Effector memory CD8-positive, alpha-beta T cell (primary cell): ENCODE measurements at regions not wholly inside any gene's neighbourhood (a gene's known extent, or its start where the extent isn't known, plus 50 kb on each side); places are given as distances from the start of the nearest gene placed in this dataset.
"Not testable (repeated sequence)": the region's sequence is repeated elsewhere in the genome, so short reads cannot be mapped to it uniquely, and the experiment has no call there.

Experiments
- ATAC-seq: fragments of 150-1000 bp; cut with Tn5 transposase; replicated peaks from 2 replicates; pipeline ENCODE4 v1.10.0; 2021; ENCODE audit warnings: mild to moderate bottlenecking, moderate library complexity
- DNase-seq, 3 experiments: peaks; one replicate each; pipeline ENCODE4 v3.0.0; 2021
- H3K27ac Mint-ChIP-seq, 2 donors: one replicate each; pipeline ENCODE4 v1.8.0; 2022; ENCODE audit warnings: mild to moderate bottlenecking in 2 of 2, mixed read lengths in 2 of 2, moderate library complexity in 2 of 2
- H3K27me3 Mint-ChIP-seq, 2 donors: one replicate each; pipeline ENCODE4 v1.8.0; 2022; ENCODE audit warnings: mixed read lengths in 2 of 2
- H3K36me3 Mint-ChIP-seq: one replicate; pipeline ENCODE4 v1.8.0; 2022; ENCODE audit warnings: mild to moderate bottlenecking, moderate library complexity, mixed read lengths; ENCODE audit not compliant: insufficient read depth
- H3K4me1 Mint-ChIP-seq, 2 donors: one replicate each; pipeline ENCODE4 v1.8.0; 2022; ENCODE audit warnings: low read depth in 2 of 2, mixed read lengths in 2 of 2
- H3K4me3 Mint-ChIP-seq, 2 donors: one replicate each; pipeline ENCODE4 v1.8.0; 2022; ENCODE audit warnings: mild to moderate bottlenecking in 2 of 2, mixed read lengths in 2 of 2, moderate library complexity in 2 of 2
- H3K9me3 Mint-ChIP-seq, 2 donors: one replicate each; pipeline ENCODE4 v1.8.0; 2022; ENCODE audit warnings: mixed read lengths in 2 of 2

GRCh38 chr10:16146993-16147392 lies 286.7 kb upstream of the MINDY3 start:
- peaks cover 0 to 11% of the 10 kb centered on the region in 2 donors for H3K27me3 Mint-ChIP-seq
- ATAC-seq (no peak), DNase-seq (no peak)
- no peak overlapping the region for H3K27ac Mint-ChIP-seq
- H3K4me1 Mint-ChIP-seq, result no peaks in the 10 kb centered on the region
- peaks cover 0 to 4% of the 10 kb centered on the region in 2 donors for H3K9me3 Mint-ChIP-seq
- H3K36me3 Mint-ChIP-seq, result peaks cover 2% of the 10 kb centered on the region
- no peak overlapping the region for H3K4me3 Mint-ChIP-seq

- no peak for DNase-seq
- H3K36me3 Mint-ChIP-seq, result no peaks in the 10 kb centered on the region
- no peaks in the 10 kb centered on the region for H3K4me1 Mint-ChIP-seq
- no peak for ATAC-seq
- no peaks in the 10 kb centered on the region for H3K27me3 Mint-ChIP-seq
- no peaks in the 10 kb centered on the region for H3K9me3 Mint-ChIP-seq
- H3K27ac Mint-ChIP-seq, result no peak overlapping the region
- no peak overlapping the region for H3K4me3 Mint-ChIP-seq
Measured at GRCh38 chr10:16155834-16156233, 281.0 kb upstream of the PTER start.

GRCh38 chr10:16156681-16157080 lies 280.1 kb upstream of the PTER start:
- no peaks in the 10 kb centered on the region for H3K36me3 Mint-ChIP-seq
- no peaks in the 10 kb centered on the region for H3K9me3 Mint-ChIP-seq
- no peaks in the 10 kb centered on the region for H3K4me1 Mint-ChIP-seq

GRCh38 chr10:16165067-16165466 lies 271.7 kb upstream of the PTER start:
- H3K4me1 Mint-ChIP-seq, H3K4me3 Mint-ChIP-seq, H3K27ac Mint-ChIP-seq, ATAC-seq, DNase-seq, H3K36me3 Mint-ChIP-seq, H3K27me3 Mint-ChIP-seq: not testable (repeated sequence)
- H3K9me3 Mint-ChIP-seq, result peaks cover 12 to 20% of the 10 kb centered on the region in 2 donors

More at GRCh38 chr10:16156681-16157080, 280.1 kb upstream of the PTER start:
- ATAC-seq, result no peak
- Mint-ChIP-seq H3K27ac (no peak overlapping the region), H3K4me3 (no peak overlapping the region), H3K27me3 (no peaks in the 10 kb centered on the region)
- no peak for DNase-seq

- Mint-ChIP-seq H3K27ac (no peak overlapping the region), H3K9me3 (no peaks in the 10 kb centered on the region), H3K36me3 (no peaks in the 10 kb centered on the region), H3K4me3 (no peak overlapping the region), H3K27me3 (peaks cover 0 to 4% of the 10 kb centered on the region in 2 donors), H3K4me1 (no peaks in the 10 kb centered on the region)
- ATAC-seq (no peak), DNase-seq (no peak)
Measured at GRCh38 chr10:16182144-16182543, 254.7 kb upstream of the PTER start.

- Mint-ChIP-seq H3K9me3 (no peaks in the 10 kb centered on the region), H3K4me3 (no peak overlapping the region), H3K27me3 (peaks cover 0 to 4% of the 10 kb centered on the region in 2 donors), H3K36me3 (no peaks in the 10 kb centered on the region), H3K4me1 (no peaks in the 10 kb centered on the region), H3K27ac (no peak overlapping the region)
- DNase-seq (no peak), ATAC-seq (no peak)
Measured at GRCh38 chr10:16182688-16183087, 254.1 kb upstream of the PTER start.

GRCh38 chr10:16184096-16184597 lies 252.7 kb upstream of the PTER start:
- Mint-ChIP-seq H3K27ac (no peak overlapping the region), H3K4me1 (no peaks in the 10 kb centered on the region), H3K27me3 (peaks cover 0 to 4% of the 10 kb centered on the region in 2 donors), H3K9me3 (no peaks in the 10 kb centered on the region), H3K36me3 (no peaks in the 10 kb centered on the region), H3K4me3 (no peak overlapping the region)
- DNase-seq, result no peak
- no peak for ATAC-seq

- Mint-ChIP-seq H3K4me1 (peaks cover 0 to 1% of the 10 kb centered on the region in 2 donors), H3K4me3 (no peak overlapping the region), H3K27ac (no peak overlapping the region), H3K36me3 (no peaks in the 10 kb centered on the region), H3K9me3 (no peaks in the 10 kb centered on the region), H3K27me3 (peaks cover 0 to 4% of the 10 kb centered on the region in 2 donors)
- ATAC-seq, result no peak
- DNase-seq, result no peak
Measured at GRCh38 chr10:16184906-16185305, 251.9 kb upstream of the PTER start.

GRCh38 chr10:16186564-16186963 lies 250.2 kb upstream of the PTER start:
- ATAC-seq, result no peak
- H3K9me3 Mint-ChIP-seq, result no peaks in the 10 kb centered on the region

GRCh38 chr10:16187161-16187560 lies 249.6 kb upstream of the PTER start:
- Mint-ChIP-seq H3K27me3 (peaks cover 0 to 4% of the 10 kb centered on the region in 2 donors), H3K4me3 (no peak overlapping the region), H3K36me3 (no peaks in the 10 kb centered on the region), H3K4me1 (peaks cover 0 to 1% of the 10 kb centered on the region in 2 donors), H3K27ac (no peak overlapping the region), H3K9me3 (no peaks in the 10 kb centered on the region)
- DNase-seq, result no peak
- no peak for ATAC-seq

More at GRCh38 chr10:16186564-16186963, 250.2 kb upstream of the PTER start:
- no peak overlapping the region for H3K27ac Mint-ChIP-seq
- no peak overlapping the region for H3K4me3 Mint-ChIP-seq
- no peaks in the 10 kb centered on the region for H3K36me3 Mint-ChIP-seq
- no peak for DNase-seq
- H3K4me1 Mint-ChIP-seq, result peaks cover 0 to 1% of the 10 kb centered on the region in 2 donors
- H3K27me3 Mint-ChIP-seq, result peaks cover 0 to 4% of the 10 kb centered on the region in 2 donors

- ATAC-seq, result no peak
- H3K36me3 Mint-ChIP-seq, result no peaks in the 10 kb centered on the region
- no peak overlapping the region for H3K4me3 Mint-ChIP-seq
- no peak overlapping the region for H3K27ac Mint-ChIP-seq
- no peak for DNase-seq
- H3K27me3 Mint-ChIP-seq, result no peaks in the 10 kb centered on the region
- H3K9me3 Mint-ChIP-seq, result no peaks in the 10 kb centered on the region
- peaks cover 16 to 21% of the 10 kb centered on the region in 2 donors for H3K4me1 Mint-ChIP-seq
Measured at GRCh38 chr10:16192337-16192736, 244.5 kb upstream of the PTER start.

- H3K27me3 Mint-ChIP-seq, result no peaks in the 10 kb centered on the region
- H3K4me1 Mint-ChIP-seq, result peaks cover 16 to 21% of the 10 kb centered on the region in 2 donors
- H3K4me3 Mint-ChIP-seq, result no peak overlapping the region
- no peaks in the 10 kb centered on the region for H3K9me3 Mint-ChIP-seq
- DNase-seq, result no peak
- ATAC-seq, result no peak
- H3K27ac Mint-ChIP-seq, result no peak overlapping the region
- no peaks in the 10 kb centered on the region for H3K36me3 Mint-ChIP-seq
Measured at GRCh38 chr10:16193241-16193640, 243.6 kb upstream of the PTER start.

GRCh38 chr10:16195178-16195769 lies 241.5 kb upstream of the PTER start:
- Mint-ChIP-seq H3K4me3 (peak overlapping the region in 1 of 2 donors; percentile 34), H3K9me3 (no peaks in the 10 kb centered on the region), H3K27me3 (no peaks in the 10 kb centered on the region), H3K36me3 (no peaks in the 10 kb centered on the region), H3K27ac (peak overlapping the region in 1 of 2 donors; percentile 33), H3K4me1 (peaks cover 14 to 21% of the 10 kb centered on the region in 2 donors)
- no peak for DNase-seq
- peak; percentile 52 for ATAC-seq

GRCh38 chr10:16195894-16196293 lies 240.9 kb upstream of the PTER start:
- H3K27ac Mint-ChIP-seq, result no peak overlapping the region
- H3K27me3 Mint-ChIP-seq, result no peaks in the 10 kb centered on the region
- H3K4me3 Mint-ChIP-seq, result no peak overlapping the region
- peaks cover 14 to 21% of the 10 kb centered on the region in 2 donors for H3K4me1 Mint-ChIP-seq
- no peaks in the 10 kb centered on the region for H3K9me3 Mint-ChIP-seq
- no peak for DNase-seq
- no peak for ATAC-seq
- no peaks in the 10 kb centered on the region for H3K36me3 Mint-ChIP-seq
